ENCODE measurements at regions not wholly inside any gene's neighbourhood (a gene's known extent, or its start where the extent isn't known, plus 50 kb on each side); places are given as distances from the start of the nearest gene placed in this dataset.
"Not testable (repeated sequence)": the region's sequence is repeated elsewhere in the genome, so short reads cannot be mapped to it uniquely, and the experiment has no call there.

- intact Hi-C loops (cut with DNase I): no loop called here
- DNase-seq (no peak), ATAC-seq (no peak)
- H3K27ac ChIP-seq: no peak overlapping the region
- H3K27me3 ChIP-seq: peaks cover 0 to 11% (median 3%) of the 10 kb centered on the region in 7 donors
- TF ChIP-seq, protein P1, sequence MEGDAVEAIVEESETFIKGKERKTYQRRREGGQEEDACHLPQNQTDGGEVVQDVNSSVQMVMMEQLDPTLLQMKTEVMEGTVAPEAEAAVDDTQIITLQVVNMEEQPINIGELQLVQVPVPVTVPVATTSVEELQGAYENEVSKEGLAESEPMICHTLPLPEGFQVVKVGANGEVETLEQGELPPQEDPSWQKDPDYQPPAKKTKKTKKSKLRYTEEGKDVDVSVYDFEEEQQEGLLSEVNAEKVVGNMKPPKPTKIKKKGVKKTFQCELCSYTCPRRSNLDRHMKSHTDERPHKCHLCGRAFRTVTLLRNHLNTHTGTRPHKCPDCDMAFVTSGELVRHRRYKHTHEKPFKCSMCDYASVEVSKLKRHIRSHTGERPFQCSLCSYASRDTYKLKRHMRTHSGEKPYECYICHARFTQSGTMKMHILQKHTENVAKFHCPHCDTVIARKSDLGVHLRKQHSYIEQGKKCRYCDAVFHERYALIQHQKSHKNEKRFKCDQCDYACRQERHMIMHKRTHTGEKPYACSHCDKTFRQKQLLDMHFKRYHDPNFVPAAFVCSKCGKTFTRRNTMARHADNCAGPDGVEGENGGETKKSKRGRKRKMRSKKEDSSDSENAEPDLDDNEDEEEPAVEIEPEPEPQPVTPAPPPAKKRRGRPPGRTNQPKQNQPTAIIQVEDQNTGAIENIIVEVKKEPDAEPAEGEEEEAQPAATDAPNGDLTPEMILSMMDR (IDR thresholded peaks at IDR 0.05): no peak
- H3K9me3 ChIP-seq: no peaks in the 10 kb centered on the region
- no peaks in the 10 kb centered on the region for H3K4me1 ChIP-seq
- H3K36me3 ChIP-seq: no peaks in the 10 kb centered on the region
- no peak overlapping the region for H3K4me3 ChIP-seq
- WGBS, 2 donors: 94% methylated on average over 32 of the region's 32 CpGs
These were observed 129.3 kb downstream of the CCDC74A start for GRCh38 chr2:131656816-131657633.

- 95 to 96% methylated on average over 49 of the region's 49 CpGs for WGBS, 2 donors
- no peak overlapping the region for H3K27ac ChIP-seq
- peaks cover 0 to 11% (median under 1%) of the 10 kb centered on the region in 7 donors for H3K27me3 ChIP-seq
- no peak overlapping the region for H3K4me3 ChIP-seq
- H3K4me1 ChIP-seq: no peaks in the 10 kb centered on the region
- TF ChIP-seq, protein P1 (IDR thresholded peaks at IDR 0.05): no peak
- intact Hi-C loops (cut with DNase I): no loop called here
- no peaks in the 10 kb centered on the region for H3K36me3 ChIP-seq
- ATAC-seq (no peak), DNase-seq (no peak)
- no peaks in the 10 kb centered on the region for H3K9me3 ChIP-seq
These were observed 130.4 kb downstream of the CCDC74A start for GRCh38 chr2:131657895-131658768.

- Histone ChIP-seq H3K4me1 (no peaks in the 10 kb centered on the region), H3K27me3 (peaks cover 0 to 11% (median 3%) of the 10 kb centered on the region in 7 donors), H3K36me3 (no peaks in the 10 kb centered on the region), H3K27ac (peak overlapping the region in 2 of 10 donors; percentile 31 to 35), H3K9me3 (no peaks in the 10 kb centered on the region), H3K4me3 (no peak overlapping the region)
- 96 to 97% methylated on average over 16 of the region's 16 CpGs for WGBS, 2 donors
- DNase-seq (no peak), ATAC-seq (no peak)
- intact Hi-C loops (cut with DNase I): no loop called here
- TF ChIP-seq, protein P1 (IDR thresholded peaks at IDR 0.05): no peak
These were observed 131.1 kb downstream of the CCDC74A start for GRCh38 chr2:131658769-131659131.

- DNase-seq (no peak), ATAC-seq (no peak)
- Histone ChIP-seq H3K27me3 (peaks cover 0 to 10% (median 3%) of the 10 kb centered on the region in 7 donors), H3K36me3 (no peaks in the 10 kb centered on the region), H3K4me1 (no peaks in the 10 kb centered on the region), H3K27ac (peak overlapping the region in 3 of 10 donors; percentile 31 to 39 (median 35)), H3K9me3 (no peaks in the 10 kb centered on the region), H3K4me3 (no peak overlapping the region)
- WGBS, 2 donors: 77 to 84% methylated on average over 8 of the region's 8 CpGs
- intact Hi-C loops (cut with DNase I): no loop called here
- TF ChIP-seq, protein P1 (IDR thresholded peaks at IDR 0.05): no peak
These were observed 131.5 kb downstream of the CCDC74A start for GRCh38 chr2:131659168-131659572.

GRCh38 chr2:131661101-131661782 lies 133.6 kb downstream of the CCDC74A start:
- not testable (repeated sequence) for H3K36me3 ChIP-seq, H3K4me3 ChIP-seq, H3K27me3 ChIP-seq, ATAC-seq, H3K9me3 ChIP-seq, H3K4me1 ChIP-seq, DNase-seq, H3K27ac ChIP-seq
- intact Hi-C loops (cut with DNase I): loop anchor here in 1 of 10 donors (10.0 kb wide), 1 partner anchor 246 kb away; no protein-coding TSS in a partner anchor
- 42 to 48% methylated on average over 8 of the region's 8 CpGs for whole genome bisulfite sequencing, 2 donors

DNA sequence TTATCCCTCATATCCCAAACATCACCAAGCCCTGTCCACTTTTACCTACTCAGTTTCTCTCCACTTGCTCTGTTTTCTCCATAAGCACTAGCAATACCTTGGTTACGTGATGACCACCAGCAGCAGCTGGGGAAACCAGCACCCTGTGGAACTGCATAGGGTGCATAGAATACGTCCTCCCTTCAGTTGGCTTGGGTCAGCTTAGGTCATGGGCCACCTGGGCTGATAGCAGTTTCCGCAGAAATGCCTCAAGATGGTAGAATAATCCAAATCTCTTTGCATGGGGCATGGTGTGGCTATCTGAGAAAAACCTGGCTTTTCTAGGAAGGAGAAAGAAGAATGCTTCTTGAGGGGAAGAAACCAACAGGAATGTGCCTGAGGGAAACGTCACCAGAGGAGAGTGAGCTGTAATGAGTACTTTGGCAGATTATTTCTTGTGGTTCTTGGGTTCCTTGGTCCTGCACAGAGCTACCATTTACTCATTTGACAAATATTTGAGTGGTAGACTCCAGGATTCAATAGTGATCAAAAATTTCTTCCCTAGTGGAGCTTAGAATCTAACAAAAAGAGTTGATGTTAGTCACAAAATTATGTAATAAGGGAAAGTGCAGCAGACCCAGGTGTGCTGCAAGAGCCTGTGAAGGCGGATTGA lies 134.3 kb downstream of the CCDC74A start:
- not testable (repeated sequence) for H3K9me3 ChIP-seq, H3K4me1 ChIP-seq, H3K27me3 ChIP-seq, H3K4me3 ChIP-seq, H3K36me3 ChIP-seq, ATAC-seq, DNase-seq, H3K27ac ChIP-seq
- WGBS, 2 donors: 84 to 90% methylated on average over 5 of the region's 5 CpGs
- intact Hi-C loops (cut with DNase I): loop anchor here in 1 of 10 donors (10.0 kb wide), 1 partner anchor 247 kb away; no protein-coding TSS in a partner anchor
